IMR-90 (cell line): ENCODE measurements at regions not wholly inside any gene's neighbourhood (a gene's known extent, or its start where the extent isn't known, plus 50 kb on each side); places are given as distances from the start of the nearest gene placed in this dataset.

Experiments used
- CEBPB ChIP-seq: IDR thresholded peaks from 2 replicates; pipeline ENCODE4 v1.6.1; 2012; ENCODE audit warnings: low read depth, low read length, improper control_type of control experiment
- MAFK ChIP-seq: IDR thresholded peaks from 2 replicates; pipeline ENCODE4 v1.6.1; 2012; ENCODE audit warnings: low read depth, low read length, improper control_type of control experiment
- POLR2A ChIP-seq: IDR thresholded peaks from 2 replicates; pipeline ENCODE4 v1.6.1; 2012; ENCODE audit warnings: mild to moderate bottlenecking, low read depth, low read length
- RAD21 ChIP-seq: IDR thresholded peaks from 2 replicates; pipeline ENCODE4 v1.6.1; 2012; ENCODE audit warnings: low read length, improper control_type of control experiment
- RFX5 ChIP-seq: IDR thresholded peaks from 2 replicates; pipeline ENCODE4 v1.8.0; 2012; ENCODE audit warnings: low read depth, mild to moderate bottlenecking, low read length, moderate library complexity
- SMC3 ChIP-seq: fragments of 150-350 bp; IDR thresholded peaks from 2 replicates; pipeline ENCODE4 v1.6.1; 2016; ENCODE audit warnings: low read depth, mild to moderate bottlenecking, antibody characterized with exemption, low read length, moderate library complexity
- TF ChIP-seq, protein P1 (sequence below): conservative IDR thresholded peaks from 2 replicates; pipeline ENCODE4 v1.5.1; 2012; ENCODE audit warnings: mild to moderate bottlenecking, low read depth, low read length, improper control_type of control experiment

DNA sequence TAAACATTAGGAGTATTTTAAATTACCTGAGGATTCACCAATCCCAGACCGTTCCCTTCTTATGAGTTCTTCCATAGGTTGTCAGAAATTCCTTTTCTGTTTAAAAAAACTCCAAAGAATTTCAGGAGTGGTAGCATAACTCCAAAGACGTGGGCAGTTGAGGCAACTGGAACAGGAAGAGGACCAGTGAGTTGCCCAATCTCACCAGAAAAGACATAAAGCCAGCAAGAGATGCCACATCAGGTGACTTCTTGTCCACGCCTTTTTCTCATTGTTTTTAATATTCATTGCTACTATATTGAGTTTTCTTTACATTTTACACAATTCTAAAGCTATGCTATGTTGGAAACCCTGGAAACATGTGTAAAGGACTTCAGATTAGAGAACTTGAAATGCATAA is 88.1 kb upstream of the JAK1 start:
- TF ChIP-seq, protein P1, sequence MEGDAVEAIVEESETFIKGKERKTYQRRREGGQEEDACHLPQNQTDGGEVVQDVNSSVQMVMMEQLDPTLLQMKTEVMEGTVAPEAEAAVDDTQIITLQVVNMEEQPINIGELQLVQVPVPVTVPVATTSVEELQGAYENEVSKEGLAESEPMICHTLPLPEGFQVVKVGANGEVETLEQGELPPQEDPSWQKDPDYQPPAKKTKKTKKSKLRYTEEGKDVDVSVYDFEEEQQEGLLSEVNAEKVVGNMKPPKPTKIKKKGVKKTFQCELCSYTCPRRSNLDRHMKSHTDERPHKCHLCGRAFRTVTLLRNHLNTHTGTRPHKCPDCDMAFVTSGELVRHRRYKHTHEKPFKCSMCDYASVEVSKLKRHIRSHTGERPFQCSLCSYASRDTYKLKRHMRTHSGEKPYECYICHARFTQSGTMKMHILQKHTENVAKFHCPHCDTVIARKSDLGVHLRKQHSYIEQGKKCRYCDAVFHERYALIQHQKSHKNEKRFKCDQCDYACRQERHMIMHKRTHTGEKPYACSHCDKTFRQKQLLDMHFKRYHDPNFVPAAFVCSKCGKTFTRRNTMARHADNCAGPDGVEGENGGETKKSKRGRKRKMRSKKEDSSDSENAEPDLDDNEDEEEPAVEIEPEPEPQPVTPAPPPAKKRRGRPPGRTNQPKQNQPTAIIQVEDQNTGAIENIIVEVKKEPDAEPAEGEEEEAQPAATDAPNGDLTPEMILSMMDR: no peak
- no peak for TF ChIP-seq POLR2A
- no peak for TF ChIP-seq CEBPB
- no peak for TF ChIP-seq MAFK
- no peak for TF ChIP-seq RAD21
- no peak for TF ChIP-seq SMC3
- no peak for TF ChIP-seq RFX5
